Nephron progenitor cell (in vitro differentiated cells): ENCODE measurements at regions not wholly inside any gene's neighbourhood (a gene's known extent, or its start where the extent isn't known, plus 50 kb on each side); places are given as distances from the start of the nearest gene placed in this dataset.

Source experiments
- DNase-seq: peaks from one replicate; pipeline ENCODE4 v3.0.0; 2021
- H3K27ac Mint-ChIP-seq: 2 replicates; pipeline ENCODE4 v1.8.0; 2021; ENCODE audit warnings: mild to moderate bottlenecking, moderate library complexity, mixed read lengths
- H3K27me3 Mint-ChIP-seq: 2 replicates; pipeline ENCODE4 v1.8.0; 2021; ENCODE audit warnings: mild to moderate bottlenecking, low read depth, mixed read lengths; ENCODE audit not compliant: poor library complexity
- H3K36me3 Mint-ChIP-seq: 2 replicates; pipeline ENCODE4 v1.8.0; 2021; ENCODE audit warnings: low read depth, mixed read lengths
- H3K4me1 Mint-ChIP-seq: 2 replicates; pipeline ENCODE4 v1.8.0; 2021; ENCODE audit warnings: mixed read lengths
- H3K4me3 Mint-ChIP-seq: 2 replicates; pipeline ENCODE4 v1.8.0; 2021; ENCODE audit warnings: mild to moderate bottlenecking, moderate library complexity, mixed read lengths
- H3K9me3 Mint-ChIP-seq: 2 replicates; pipeline ENCODE4 v1.8.0; 2021; ENCODE audit warnings: mild to moderate bottlenecking, moderate library complexity, mixed read lengths
- CTCF ChIP-seq: fragments of 200-600 bp; sonication (generic); IDR thresholded peaks from 2 replicates; pipeline ENCODE4 v1.5.0; 2021; ENCODE audit warnings: antibody characterized with exemption

GRCh38 chr11:133678191-133678590 is 145.9 kb upstream of the OPCML start:
- Mint-ChIP-seq H3K9me3 (no peaks in the 10 kb centered on the region), H3K27ac (no peak overlapping the region), H3K27me3 (peaks cover 17% of the 10 kb centered on the region), H3K4me3 (no peak overlapping the region), H3K4me1 (peaks cover 23% of the 10 kb centered on the region), H3K36me3 (no peaks in the 10 kb centered on the region)
- TF ChIP-seq CTCF: no peak
- DNase-seq: no peak

GRCh38 chr11:133677387-133677786 is 145.1 kb upstream of the OPCML start:
- Mint-ChIP-seq H3K9me3 (no peaks in the 10 kb centered on the region), H3K4me1 (peaks cover 19% of the 10 kb centered on the region), H3K27me3 (peaks cover 17% of the 10 kb centered on the region), H3K36me3 (no peaks in the 10 kb centered on the region), H3K4me3 (no peak overlapping the region), H3K27ac (no peak overlapping the region)
- no peak for TF ChIP-seq CTCF
- DNase-seq: no peak

GRCh38 chr11:133676265-133676664 is 144.0 kb upstream of the OPCML start:
- Mint-ChIP-seq H3K4me3 (no peak overlapping the region), H3K36me3 (no peaks in the 10 kb centered on the region), H3K27ac (no peak overlapping the region), H3K9me3 (no peaks in the 10 kb centered on the region), H3K27me3 (peaks cover 16% of the 10 kb centered on the region), H3K4me1 (peaks cover 10% of the 10 kb centered on the region)
- TF ChIP-seq CTCF: no peak
- no peak for DNase-seq

- no peak overlapping the region for H3K4me3 Mint-ChIP-seq
- no peak overlapping the region for H3K27ac Mint-ChIP-seq
- no peak for TF ChIP-seq CTCF
- H3K36me3 Mint-ChIP-seq: no peaks in the 10 kb centered on the region
- H3K9me3 Mint-ChIP-seq: no peaks in the 10 kb centered on the region
- H3K27me3 Mint-ChIP-seq: peaks cover 22% of the 10 kb centered on the region
- H3K4me1 Mint-ChIP-seq: peaks cover 3% of the 10 kb centered on the region
- DNase-seq: no peak
Measured at GRCh38 chr11:133669371-133670053, 137.2 kb upstream of the OPCML start.

- no peak for DNase-seq
- Mint-ChIP-seq H3K4me1 (peaks cover 29% of the 10 kb centered on the region), H3K36me3 (no peaks in the 10 kb centered on the region), H3K27ac (no peak overlapping the region), H3K4me3 (no peak overlapping the region), H3K9me3 (no peaks in the 10 kb centered on the region), H3K27me3 (peaks cover 17% of the 10 kb centered on the region)
- TF ChIP-seq CTCF: no peak
Measured at GRCh38 chr11:133663135-133663985, 131.1 kb upstream of the OPCML start.
